Suprapubic skin (tissue), 3 donors: ENCODE measurements at regions not wholly inside any gene's neighbourhood (a gene's known extent, or its start where the extent isn't known, plus 50 kb on each side); places are given as distances from the start of the nearest gene placed in this dataset.

Experiments
- CTCF ChIP-seq, 2 donors: fragments of 200-600 bp in 1 of 2; fragments of 450-650 bp in 1 of 2; sonication (generic) in 1 of 2; IDR thresholded peaks; one replicate each; pipeline ENCODE4 v1.5.1; 2016 to 2019; ENCODE audit warnings: antibody characterized with exemption in 2 of 2, mild to moderate bottlenecking in 1 of 2, moderate library complexity in 1 of 2
- POLR2AphosphoS5 ChIP-seq, 3 donors: sonication (generic); formaldehyde crosslinking; IDR thresholded peaks; one replicate each; pipeline ENCODE4 v1.6.1; 2017; ENCODE audit warnings: antibody characterized with exemption in 3 of 3

GRCh38 chr2:22930781-22931180 is 454.2 kb upstream of the KLHL29 start:
- TF ChIP-seq POLR2AphosphoS5 (IDR thresholded peaks at IDR 0.05) (no peak), CTCF (IDR thresholded peaks at IDR 0.05) (no peak)
